Fibroblast of skin of left quadriceps (primary cell): ENCODE measurements at regions not wholly inside any gene's neighbourhood (a gene's known extent, or its start where the extent isn't known, plus 50 kb on each side); places are given as distances from the start of the nearest gene placed in this dataset.
"Not testable (repeated sequence)": the region's sequence is repeated elsewhere in the genome, so short reads cannot be mapped to it uniquely, and the experiment has no call there.

Experiments
- DNase-seq, 2 experiments: peaks; one replicate each; pipeline ENCODE4 v3.0.0-alpha.2; 2013; ENCODE audit warnings: low read depth in 2 of 2

DNA sequence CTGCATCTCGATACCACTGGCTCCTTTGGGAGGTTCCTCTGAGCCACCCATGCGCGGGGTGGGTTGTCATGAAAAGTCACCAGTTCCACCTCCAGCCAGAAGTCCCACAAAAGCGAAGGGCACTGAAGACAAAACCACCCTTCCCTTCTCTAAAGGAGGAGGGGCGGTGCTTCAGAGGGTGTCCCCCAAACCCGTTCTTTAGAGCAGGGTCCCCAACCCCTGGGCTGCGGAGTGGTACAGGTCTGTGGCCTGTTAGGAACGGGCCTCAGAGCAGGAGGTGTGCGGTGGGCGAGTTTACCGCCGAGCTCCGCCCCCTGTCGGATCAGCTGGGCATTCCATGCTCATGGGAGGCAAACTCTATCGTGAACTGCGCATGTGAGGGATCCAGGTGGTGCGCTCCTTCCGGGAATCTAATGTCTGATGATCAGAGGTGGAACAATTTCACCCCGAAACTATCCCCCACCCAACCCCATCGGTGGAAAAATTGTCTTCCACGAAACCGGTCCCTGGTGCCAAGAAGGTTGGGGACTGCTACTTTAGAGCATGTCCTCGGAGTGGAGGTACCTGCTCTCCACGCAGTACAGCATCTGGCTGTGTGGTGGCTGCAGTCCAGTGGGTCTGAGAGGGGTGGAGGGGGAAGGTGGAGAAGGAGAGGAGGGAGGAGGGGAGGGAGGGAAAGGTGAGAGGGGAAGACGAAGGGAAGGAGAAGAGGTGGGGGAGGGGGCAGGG is 72.9 kb upstream of the SEPTIN5 start:
- DNase-seq: no peak

DNA sequence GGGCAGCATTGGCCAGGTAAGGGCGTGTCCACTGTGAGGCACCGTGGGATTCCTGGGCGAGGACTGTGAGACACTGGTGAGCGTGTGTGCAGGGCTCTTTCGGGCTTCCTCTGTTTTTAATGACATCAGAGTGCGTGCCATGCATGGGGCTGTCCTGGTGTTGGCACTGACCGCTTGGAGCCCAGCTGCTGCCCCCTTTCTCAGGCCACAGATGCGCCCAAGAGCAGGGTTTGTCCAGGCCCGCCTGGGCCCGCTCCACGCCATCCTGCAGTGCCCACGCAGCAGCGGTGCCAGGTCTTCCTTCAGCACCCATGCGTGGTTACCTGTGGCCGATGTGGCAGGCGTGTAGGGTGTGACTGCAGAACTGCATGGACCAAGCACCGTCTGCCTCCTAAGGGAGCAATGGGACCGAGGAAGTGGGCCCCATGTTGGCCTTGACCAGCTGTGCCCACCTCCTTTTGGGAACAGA is 72.3 kb upstream of the SEPTIN5 start:
- DNase-seq: no peak

DNA sequence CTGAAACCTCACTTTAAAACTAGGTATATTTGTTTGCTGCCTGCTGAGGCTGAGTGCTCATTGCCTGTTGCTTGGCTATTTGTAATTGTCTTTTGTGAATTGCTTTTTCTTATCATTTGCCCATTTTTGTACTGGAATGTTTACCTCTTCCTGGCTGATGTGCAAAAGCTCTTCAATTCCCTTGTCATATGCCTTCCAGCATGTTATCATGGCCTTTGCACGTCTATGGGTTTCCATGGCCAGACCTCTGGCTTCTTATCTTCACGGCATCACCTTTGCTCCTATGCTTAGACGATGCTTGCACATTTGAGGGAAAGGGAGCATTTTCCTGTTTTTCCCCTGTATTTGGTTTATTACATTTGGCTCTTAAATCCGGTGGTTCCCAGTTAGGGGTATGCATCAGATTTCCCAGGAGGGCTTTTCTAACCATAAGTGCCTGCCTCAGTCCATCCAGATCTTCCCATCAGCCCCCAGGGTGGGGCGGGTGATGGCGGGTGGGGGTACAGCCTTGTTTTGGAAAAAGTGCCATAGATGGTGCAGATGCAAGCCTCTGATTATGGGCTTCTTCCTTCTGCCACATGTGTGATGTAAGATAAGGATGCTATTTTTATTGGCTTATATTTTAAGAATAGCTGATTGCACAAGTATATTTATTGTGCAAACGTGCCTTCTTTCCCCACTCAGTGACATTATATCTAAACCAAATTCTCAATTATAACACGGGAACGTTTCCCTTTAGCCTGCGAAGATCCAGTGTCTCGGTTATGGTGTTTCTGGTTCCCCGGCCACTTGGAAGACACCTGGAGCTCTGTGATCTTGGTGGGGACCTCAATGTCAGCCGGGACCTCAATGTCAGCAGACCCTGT is 70.6 kb upstream of the SEPTIN5 start:
- no peak for DNase-seq

DNA sequence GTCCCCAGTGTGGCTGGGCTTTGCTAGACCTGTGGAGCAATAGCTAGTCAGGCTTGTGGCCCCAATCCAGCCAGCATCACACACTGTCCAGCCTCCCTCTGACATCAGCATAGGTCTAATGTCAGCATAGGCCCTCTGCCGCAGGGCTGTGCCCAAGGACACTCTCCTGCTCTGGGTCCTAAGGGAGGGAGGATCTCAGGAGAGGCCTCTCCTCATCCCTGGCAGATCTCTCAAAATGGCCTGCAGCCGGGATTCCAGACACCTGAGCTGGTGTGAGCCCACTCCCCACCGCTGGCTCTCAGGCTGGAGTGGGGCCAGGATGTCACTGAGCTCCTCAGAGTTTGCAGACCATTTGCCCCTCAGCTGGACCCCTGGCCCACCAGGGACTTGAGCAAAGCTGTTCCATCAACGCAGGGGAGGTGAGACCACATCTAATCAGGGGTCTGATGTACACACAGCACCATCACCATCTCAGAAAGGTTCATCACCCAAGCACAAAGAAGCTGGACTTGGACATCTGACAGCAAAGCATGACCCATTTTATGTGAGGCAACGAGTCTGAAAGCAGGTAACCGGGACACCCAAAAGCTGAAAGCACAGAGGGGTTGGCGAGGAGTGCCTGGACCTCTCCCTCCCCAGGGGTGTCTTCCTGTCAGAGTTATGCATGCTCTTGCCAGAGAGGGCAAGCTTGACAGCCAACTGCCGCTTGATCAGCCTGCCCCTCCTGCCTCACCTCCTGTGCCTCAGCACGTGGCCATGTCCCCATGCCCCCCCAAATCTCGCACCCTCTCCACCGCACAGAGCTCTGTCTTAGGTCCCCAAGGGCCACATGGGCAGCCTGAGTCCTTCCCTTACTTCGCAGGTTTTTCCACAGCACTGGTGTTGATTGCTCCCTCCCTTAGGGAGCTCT is 69.7 kb upstream of the SEPTIN5 start:
- no peak for DNase-seq

DNA sequence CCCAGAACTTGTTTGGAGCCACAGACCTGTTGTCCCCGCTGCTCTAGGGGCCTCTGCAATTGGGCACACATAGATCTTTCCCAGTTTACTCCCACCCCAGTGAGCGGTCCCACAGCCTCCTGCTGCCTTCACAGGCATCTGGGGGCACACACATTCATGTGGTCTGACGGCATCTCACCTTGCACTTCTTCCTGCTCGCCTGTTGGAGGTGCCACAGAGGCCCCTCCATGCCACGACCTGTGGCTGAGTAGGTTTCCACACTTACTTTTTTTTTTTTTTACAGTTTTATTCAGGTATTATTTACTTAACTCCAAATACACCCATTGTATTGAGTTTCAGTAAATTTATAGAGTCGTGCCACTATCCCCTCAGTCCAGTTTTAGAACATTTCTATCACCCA is 68.9 kb upstream of the SEPTIN5 start:
- no peak for DNase-seq

DNA sequence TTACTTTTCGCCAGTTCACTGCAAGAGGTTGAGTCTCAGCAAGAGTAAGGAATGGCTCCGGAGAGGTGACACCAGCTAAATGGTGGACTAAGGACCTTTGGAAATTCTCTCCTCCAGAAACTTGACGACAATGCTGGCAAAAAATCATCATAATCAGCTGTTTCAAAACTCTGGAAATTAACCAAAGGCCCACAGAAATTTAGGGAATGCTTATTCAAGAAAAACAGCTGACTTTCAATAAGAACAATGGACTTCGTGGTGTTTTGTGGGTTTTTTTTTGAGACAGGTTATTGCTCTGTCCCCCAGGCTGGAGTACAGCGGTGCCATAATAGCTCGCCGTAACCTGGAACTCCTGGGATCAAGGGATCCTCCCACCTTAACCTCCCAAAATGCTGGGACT is 68.4 kb upstream of the SEPTIN5 start:
- DNase-seq: no peak

DNA sequence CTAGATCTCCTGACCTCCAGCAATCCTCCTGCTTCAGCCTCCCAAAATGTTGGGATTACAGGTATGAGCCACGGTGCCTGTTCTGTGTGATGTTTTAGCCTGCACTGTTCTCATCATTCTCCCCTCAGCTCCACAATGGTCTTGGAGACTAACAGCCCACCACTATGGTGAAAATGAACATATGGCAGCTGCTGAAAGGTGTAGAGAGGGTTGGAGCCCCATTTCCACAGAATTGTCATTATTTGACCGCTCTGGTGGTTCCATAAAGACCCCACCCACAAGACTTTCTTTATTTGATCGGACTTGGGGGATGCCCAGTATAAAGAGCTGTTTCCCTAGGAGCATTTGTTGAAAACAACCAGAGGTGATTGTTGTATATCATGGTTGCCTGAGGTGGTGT is 67.9 kb upstream of the SEPTIN5 start:
- DNase-seq: no peak

DNA sequence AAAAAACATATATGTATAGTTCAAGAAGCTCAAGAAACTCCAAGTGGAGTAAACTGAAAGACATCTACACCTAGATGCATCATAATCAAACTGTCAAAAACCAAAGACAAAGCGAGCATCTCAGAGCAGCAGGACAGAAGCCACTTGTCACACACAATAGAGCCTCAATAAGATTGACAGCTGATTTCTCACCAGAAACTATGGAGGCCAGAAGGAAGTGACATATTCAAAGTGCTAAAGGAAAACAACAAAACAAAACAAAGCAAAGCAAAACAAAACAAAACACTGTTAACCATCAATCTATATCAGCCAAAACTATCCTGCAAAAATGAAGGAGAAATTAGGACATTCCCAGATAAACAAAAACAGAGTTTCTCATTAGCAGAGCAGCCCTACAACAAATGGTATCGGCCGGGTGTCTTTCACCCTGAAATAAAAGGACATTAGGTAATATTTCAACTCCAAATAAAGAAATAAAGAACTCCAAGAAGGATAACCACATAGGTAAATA is 65.8 kb upstream of the SEPTIN5 start:
- DNase-seq: no peak

DNA sequence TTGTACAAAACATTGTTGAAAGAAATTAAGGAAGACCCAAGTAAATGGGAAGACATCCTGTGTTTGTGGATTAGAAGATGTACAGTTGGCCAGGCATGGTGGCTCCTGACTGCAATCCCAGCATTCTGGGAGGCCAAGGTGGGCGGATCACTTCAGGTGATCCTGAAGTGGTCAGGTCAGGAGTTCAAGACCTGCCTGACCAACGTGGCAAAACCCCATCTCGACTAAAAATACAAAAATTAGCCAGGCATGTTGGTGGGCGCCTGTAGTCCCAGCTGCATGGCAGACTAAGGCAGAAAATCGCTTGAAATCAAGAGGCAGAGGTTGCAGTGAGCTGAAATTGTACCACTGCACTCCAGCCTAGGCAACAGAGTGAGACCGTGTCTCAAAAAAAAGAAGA is 62.0 kb upstream of the SEPTIN5 start:
- no peak for DNase-seq

DNA sequence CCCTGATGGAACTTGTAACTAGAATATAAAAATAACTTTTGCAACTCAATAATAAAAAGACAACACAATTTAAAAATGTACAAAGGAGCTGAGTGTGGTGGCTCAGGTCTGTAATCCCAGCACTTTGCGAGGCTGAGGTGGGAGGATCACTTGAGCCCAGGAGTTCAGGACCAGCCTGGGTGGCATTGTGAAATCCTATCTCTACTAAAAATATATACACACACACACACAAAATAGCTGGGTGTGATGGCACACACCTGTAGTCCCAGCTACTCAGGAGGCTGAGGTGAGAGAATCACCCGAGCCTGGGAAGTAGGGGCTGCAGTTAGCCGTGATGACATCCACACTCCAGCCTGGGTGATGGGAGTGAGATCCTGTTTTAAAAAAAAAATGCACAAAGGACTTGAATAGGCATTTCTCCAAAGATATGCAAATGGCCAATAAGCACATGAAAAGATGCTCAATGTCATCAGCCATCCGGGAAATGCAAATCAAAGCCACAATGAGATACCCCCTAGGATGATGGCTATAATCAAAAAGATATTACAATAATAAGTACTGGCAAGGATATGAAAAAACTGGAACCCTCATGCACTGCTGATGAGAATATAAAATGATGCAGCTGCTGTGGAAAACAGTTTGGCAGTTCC is 59.8 kb upstream of the SEPTIN5 start:
- no peak for DNase-seq

DNA sequence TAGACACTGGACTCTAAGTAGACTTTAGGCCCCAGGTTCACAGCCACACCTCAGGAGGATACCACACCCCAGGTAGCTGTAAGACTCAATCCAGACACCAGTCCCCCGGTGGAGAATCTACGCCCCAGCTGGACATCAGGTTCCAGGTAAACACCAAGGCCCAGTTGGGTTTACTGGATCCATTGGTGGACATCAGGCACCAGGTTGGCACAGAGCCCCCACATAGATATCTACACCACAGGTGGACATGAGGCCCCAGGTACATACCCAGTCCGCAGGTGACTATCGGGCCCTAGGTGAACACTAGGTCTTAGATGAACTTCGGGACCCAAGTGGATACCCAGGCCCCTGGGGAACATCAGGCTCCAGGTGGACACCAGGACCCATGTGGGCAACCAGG is 58.9 kb upstream of the SEPTIN5 start:
- no peak for DNase-seq

DNA sequence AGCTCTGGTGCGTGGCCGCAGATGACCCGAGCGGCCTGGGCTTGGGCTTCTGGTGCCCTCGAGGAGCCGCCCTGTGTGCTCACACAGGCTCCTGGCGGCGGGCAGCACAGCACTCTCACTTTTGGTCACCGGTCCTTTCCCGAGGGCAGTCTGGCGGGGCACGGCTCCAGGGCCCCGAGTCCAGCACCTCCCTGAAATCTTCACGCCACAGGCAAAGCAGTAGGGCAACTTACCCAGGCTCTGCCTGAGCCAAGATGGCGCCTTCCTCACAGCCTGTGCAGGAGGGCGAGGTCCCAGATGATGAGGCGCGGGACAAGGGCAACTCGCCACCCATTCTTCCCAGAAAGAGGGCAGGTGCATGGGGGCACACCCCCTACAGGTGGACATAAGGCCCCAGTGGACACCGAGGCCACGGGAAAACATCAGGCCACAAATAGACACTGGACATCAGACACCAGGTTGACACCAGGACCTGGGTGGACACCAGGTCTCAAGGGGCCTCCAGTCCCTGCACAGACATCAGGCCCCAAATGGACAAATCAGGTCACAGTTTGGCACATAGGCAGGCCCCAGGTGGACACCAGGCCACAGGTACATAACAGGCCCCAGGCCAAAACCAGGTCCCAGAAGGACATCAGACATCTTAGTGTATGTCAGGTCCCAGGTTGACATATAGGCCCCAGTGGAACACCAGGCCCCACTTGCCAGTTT is 57.6 kb upstream of the SEPTIN5 start:
- no peak for DNase-seq

DNA sequence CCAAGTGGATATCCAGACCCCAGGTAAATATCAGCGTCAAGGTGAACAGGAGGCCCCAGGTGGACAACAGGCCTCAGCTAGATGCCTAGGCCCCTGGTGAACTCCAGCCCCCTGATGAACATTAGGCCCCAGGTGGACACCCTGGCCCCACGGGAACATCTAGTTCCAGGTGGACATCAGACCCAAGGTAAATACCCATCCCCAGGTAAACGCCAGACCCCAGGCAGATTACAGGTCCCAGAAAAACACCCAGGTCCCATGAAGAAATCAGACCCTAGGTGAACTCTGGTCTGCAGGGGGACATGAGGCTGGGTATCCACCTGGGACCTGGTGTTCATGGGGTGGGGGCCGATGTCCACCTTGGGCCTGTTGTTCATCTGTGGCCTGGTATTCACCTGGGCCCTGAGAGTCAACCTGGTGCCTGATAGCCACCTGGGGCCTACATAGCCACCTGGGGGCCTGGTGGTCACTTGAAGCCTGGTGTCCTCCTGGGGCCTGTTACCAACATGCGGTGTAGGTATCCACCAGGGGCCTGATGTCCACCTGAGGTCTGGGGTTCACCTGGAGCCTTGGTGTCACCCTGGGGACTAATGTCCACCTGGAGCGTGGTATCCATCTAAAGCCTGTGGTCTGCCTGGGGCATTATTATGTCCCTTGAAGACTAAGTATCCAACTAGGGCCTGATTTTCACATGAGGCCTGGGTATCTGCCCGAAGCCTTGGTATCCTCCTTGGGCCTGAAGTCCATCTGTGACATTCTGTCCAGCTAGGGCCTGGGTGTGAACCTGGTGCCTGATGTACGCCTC is 56.8 kb upstream of the SEPTIN5 start:
- no peak for DNase-seq

DNA sequence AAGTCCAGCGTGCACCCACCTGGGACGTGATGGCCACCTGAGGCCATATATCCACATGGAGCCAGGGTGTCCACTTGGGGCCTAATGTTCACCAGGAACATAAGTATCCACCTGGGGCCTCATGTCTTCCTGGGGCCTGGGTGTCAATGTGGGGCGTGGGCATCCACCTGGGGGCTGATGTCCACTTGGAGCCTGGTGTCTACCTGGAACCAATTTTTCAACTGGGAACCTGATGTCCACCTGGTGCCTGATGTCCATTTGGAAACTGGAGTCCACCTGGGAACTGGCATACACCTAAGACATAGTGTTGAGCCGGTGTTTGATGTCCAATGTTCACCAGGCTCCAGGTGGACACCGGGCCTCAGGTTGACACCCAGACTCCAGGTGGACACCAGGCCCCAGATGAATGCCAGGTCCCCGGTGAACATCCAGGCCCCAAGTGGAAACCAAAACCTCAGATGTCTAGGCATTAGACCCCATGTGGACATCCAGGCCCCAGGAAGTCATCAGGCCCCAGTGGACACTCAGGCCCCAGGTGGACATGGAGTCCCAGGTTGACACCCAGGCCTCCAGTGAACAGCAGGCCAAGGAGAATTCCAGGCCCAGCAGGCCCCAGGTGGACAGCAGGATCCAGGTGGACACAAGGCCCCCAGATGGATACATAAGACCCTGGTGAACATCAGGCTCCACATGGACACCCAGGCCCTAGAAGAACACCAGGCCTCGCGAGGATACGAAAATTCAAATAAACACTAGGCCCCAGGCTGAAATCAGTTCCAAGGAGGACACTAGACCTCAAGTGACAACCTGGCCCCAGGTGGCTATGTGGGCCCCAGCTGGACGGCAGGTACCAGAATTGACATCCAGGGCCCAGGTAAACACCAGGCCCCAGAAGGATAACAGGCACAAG is 56.0 kb upstream of the SEPTIN5 start:
- DNase-seq: no peak

DNA sequence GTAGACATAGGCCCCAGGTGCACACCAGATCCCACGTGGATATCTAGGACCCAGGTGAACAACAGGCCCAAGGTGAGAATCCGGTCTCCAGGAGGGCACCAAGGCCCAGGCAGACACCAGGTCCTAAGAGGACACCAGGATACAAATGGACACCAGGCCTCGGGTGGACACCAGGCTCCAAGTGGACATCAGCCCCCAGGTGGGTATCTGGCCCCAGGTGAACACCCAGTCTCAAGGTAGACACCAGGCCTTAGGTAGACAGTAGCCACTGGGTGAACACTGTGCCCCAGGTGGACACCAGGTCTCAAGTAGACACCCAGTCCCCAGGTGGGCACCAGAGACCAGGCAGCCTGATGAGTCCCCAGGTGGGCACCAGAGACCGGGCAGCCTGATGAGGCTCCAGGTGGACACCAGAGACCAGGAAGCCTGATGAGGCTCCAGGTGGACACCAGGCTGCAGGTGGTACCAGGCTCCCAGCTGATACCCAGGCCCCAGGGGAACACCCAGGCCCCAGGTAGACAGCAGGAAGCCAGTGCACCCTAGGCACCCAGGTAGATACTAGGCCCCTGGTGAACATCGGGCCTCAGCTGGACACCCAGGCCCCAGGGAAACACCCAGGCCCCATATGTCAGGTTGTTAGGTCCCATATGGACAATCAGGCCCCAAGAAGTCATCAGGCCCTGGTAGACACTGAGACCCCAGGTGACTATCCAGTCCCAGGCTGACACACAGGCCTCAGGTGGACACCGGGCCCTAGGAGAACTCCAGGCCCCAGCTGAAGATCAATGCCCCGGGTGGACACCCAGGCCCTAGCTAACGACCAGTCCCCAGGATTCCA is 55.1 kb upstream of the SEPTIN5 start:
- no peak for DNase-seq

DNA sequence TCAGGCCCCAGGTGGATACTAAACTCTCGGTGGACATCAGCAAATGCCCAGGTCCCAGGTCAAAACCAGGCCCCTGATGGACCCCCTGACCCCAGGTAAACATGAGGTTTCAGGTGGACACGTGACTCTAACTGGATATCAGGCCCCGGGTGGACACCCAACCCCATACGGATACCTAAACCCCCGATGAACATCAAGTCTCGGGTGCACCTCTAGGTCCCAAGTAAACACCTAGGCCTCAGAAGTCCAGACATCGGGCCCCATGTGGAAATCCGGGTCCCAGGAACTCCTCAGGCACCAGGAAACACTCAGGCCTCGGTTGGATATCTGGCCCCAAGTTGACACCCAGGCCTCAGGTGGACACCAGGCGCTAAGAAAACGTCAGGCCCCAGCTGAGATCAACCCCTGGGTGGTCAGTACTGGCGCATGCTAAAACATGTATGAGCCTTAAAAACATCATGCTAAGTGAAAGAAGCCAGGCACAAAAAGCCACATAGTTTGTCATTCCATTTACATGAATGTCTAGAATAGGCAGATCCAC is 54.4 kb upstream of the SEPTIN5 start:
- DNase-seq: no peak

DNA sequence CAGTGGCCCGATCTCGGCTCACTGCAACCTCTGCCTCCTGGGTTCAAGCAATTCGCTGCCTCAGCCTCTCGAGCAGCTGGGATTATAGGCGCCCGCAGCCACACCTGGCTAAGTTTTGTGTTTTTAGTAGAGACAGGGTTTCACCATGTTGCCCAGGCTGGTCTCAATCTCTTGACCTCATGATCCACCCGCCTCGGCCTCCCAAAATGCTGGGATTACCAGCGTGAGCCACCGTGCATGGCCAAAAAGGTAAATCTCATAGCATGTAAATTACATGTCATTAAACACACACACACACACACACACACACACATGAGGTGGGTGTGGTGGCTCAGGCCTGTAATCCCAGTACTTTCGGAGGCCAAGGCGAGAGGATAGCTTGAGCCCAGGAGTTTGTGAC is 53.7 kb upstream of the SEPTIN5 start:
- not testable (repeated sequence) for DNase-seq

DNA sequence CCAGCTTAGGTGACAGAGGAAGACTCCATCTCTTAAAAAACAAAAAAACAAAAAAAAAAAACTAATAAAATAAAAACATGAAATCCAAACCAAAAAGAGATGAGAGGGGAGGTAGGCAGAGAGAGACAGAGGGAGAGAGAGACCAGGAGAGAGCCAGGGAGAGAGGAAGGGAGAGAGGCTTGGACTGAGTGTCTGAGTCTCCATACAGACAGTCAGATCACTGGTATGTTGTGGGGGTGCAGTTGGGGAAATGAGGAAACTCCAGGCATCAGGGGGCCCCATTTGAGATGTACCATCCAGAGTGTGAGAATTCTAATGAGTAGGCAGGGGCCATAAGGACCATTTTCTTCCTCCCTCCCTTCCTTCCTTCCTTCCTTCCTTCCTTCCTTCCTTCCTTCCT is 53.1 kb upstream of the SEPTIN5 start:
- no peak for DNase-seq
